Left colon (tissue), 2 donors: ENCODE measurements at regions not wholly inside any gene's neighbourhood (a gene's known extent, or its start where the extent isn't known, plus 50 kb on each side); places are given as distances from the start of the nearest gene placed in this dataset.

Experiments
- ATAC-seq: fragments of 200-7000 bp; cut with Tn5 transposase; one replicate; pipeline ENCODE4 v1.9.1; 2020; ENCODE audit warnings: mild to moderate bottlenecking, moderate library complexity
- DNase-seq, 2 donors: peaks; one replicate each; pipeline ENCODE4 v3.0.0-alpha.2; 2020
- intact Hi-C, 2 donors: fragments of 100-400 bp; cut with DNase I in 1 of 2; cut with micrococcal nuclease in 1 of 2; formaldehyde crosslinking; loops; one replicate each; pipeline versions ENCODE4 v1.11.2 to v1.14.0; 2022; cut with DNase I, micrococcal nuclease
- donor health status: DM: no; HTN: no; CAD: no.
- donor health status: DM: yes; HTN: yes; CAD: no.

- intact Hi-C loops = no loop called here
- DNase-seq (no peak), ATAC-seq (no peak)
Measured at GRCh38 chr6:22956029-22956681, 386.8 kb downstream of the HDGFL1 start.

- intact Hi-C loops = no loop called here
- no peak for ATAC-seq
- no peak for DNase-seq
Measured at GRCh38 chr6:22958677-22959076, 389.3 kb downstream of the HDGFL1 start.

GRCh38 chr6:22959571-22959970 is 390.2 kb downstream of the HDGFL1 start:
- ATAC-seq (no peak), DNase-seq (no peak)
- intact Hi-C loops = no loop called here

GRCh38 chr6:22964334-22964733 is 395.0 kb downstream of the HDGFL1 start:
- no peak for ATAC-seq
- intact Hi-C loops = no loop called here
- no peak for DNase-seq

- ATAC-seq (no peak), DNase-seq (no peak)
- intact Hi-C loops = no loop called here
Measured at GRCh38 chr6:22965889-22966288, 396.5 kb downstream of the HDGFL1 start.

- ATAC-seq (no peak), DNase-seq (no peak)
- intact Hi-C loops = no loop called here
Measured at GRCh38 chr6:22966691-22967422, 397.5 kb downstream of the HDGFL1 start.

GRCh38 chr6:22970004-22970403 is 400.6 kb downstream of the HDGFL1 start:
- intact Hi-C loops = no loop called here
- no peak for ATAC-seq

GRCh38 chr6:22972771-22973170 is 403.4 kb downstream of the HDGFL1 start:
- intact Hi-C loops = no loop called here
- no peak for ATAC-seq
- DNase-seq = no peak

More at GRCh38 chr6:22970004-22970403, 400.6 kb downstream of the HDGFL1 start:
- no peak for DNase-seq

- intact Hi-C loops = no loop called here
- DNase-seq (no peak), ATAC-seq (no peak)
Measured at GRCh38 chr6:22975079-22975478, 405.7 kb downstream of the HDGFL1 start.

- DNase-seq = no peak
- ATAC-seq = no peak
- intact Hi-C loops = no loop called here
Measured at GRCh38 chr6:22980446-22980845, 411.1 kb downstream of the HDGFL1 start.

- ATAC-seq = no peak
- no peak for DNase-seq
- intact Hi-C loops = no loop called here
Measured at GRCh38 chr6:23002044-23002619, 432.8 kb downstream of the HDGFL1 start.

GRCh38 chr6:23003671-23004467 is 434.5 kb downstream of the HDGFL1 start:
- DNase-seq (no peak), ATAC-seq (no peak)
- intact Hi-C loops = no loop called here

GRCh38 chr6:23006656-23007055 is 437.3 kb downstream of the HDGFL1 start:
- intact Hi-C loops = no loop called here
- ATAC-seq (no peak), DNase-seq (no peak)

- intact Hi-C loops = no loop called here
- ATAC-seq (no peak), DNase-seq (no peak)
Measured at GRCh38 chr6:23011615-23012014, 442.2 kb downstream of the HDGFL1 start.

- ATAC-seq (no peak), DNase-seq (no peak)
- intact Hi-C loops = no loop called here
Measured at GRCh38 chr6:23013776-23014175, 444.4 kb downstream of the HDGFL1 start.

GRCh38 chr6:23016696-23017095 is 447.3 kb downstream of the HDGFL1 start:
- DNase-seq (no peak), ATAC-seq (no peak)
- intact Hi-C loops = no loop called here

GRCh38 chr6:23021487-23021886 is 452.1 kb downstream of the HDGFL1 start:
- DNase-seq = no peak
- intact Hi-C loops = no loop called here
- ATAC-seq = no peak

GRCh38 chr6:23027281-23027680 is 457.9 kb downstream of the HDGFL1 start:
- intact Hi-C loops = no loop called here
- ATAC-seq (no peak), DNase-seq (no peak)

GRCh38 chr6:23031986-23032385 is 462.6 kb downstream of the HDGFL1 start:
- DNase-seq (no peak), ATAC-seq (no peak)
- intact Hi-C loops = no loop called here

- DNase-seq = no peak
- ATAC-seq = no peak
- intact Hi-C loops = no loop called here
Measured at GRCh38 chr6:23034926-23035325, 465.6 kb downstream of the HDGFL1 start.
